Sigmoid colon (tissue), 3 donors: ENCODE measurements at regions not wholly inside any gene's neighbourhood (a gene's known extent, or its start where the extent isn't known, plus 50 kb on each side); places are given as distances from the start of the nearest gene placed in this dataset.

Experiments
- POLR2A ChIP-seq, 2 donors: fragments of 450-650 bp; IDR thresholded peaks; one replicate each; pipeline ENCODE4 v1.6.1; 2016; ENCODE audit warnings: antibody characterized with exemption in 2 of 2, mild to moderate bottlenecking in 2 of 2, moderate library complexity in 2 of 2
- TF ChIP-seq, protein P1 (sequence below), 4 experiments: fragments of 450-650 bp in 3 of 4; fragments of 200-600 bp in 1 of 4; IDR thresholded peaks; one replicate each; pipeline ENCODE4 v1.5.1; 2016 to 2019; ENCODE audit warnings: antibody characterized with exemption in 4 of 4, mild to moderate bottlenecking in 3 of 4, moderate library complexity in 2 of 4

DNA sequence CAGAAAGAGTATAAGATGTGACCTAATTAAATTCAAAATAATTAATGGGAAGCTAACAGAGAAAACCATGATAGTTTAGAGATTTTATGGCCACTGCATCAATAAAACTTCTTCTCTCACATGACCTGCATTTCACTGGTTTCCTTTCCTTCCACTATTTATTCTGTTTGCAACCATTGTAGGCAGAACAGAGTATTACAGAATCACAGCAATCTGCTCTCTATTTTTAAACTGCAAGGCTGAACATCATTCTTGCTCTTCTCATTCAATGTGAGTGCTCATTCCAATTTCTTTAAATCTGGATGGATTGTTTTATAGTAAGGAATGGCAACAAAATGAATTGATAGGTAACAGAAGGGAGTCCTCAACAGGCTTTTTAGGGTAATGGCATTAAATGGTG lies 715.5 kb upstream of the RAB6C start:
- TF ChIP-seq, protein P1, sequence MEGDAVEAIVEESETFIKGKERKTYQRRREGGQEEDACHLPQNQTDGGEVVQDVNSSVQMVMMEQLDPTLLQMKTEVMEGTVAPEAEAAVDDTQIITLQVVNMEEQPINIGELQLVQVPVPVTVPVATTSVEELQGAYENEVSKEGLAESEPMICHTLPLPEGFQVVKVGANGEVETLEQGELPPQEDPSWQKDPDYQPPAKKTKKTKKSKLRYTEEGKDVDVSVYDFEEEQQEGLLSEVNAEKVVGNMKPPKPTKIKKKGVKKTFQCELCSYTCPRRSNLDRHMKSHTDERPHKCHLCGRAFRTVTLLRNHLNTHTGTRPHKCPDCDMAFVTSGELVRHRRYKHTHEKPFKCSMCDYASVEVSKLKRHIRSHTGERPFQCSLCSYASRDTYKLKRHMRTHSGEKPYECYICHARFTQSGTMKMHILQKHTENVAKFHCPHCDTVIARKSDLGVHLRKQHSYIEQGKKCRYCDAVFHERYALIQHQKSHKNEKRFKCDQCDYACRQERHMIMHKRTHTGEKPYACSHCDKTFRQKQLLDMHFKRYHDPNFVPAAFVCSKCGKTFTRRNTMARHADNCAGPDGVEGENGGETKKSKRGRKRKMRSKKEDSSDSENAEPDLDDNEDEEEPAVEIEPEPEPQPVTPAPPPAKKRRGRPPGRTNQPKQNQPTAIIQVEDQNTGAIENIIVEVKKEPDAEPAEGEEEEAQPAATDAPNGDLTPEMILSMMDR (IDR thresholded peaks at IDR 0.05), result no peak
- no peak for TF ChIP-seq POLR2A (IDR thresholded peaks at IDR 0.05)
